NCI-H2196 treated with DMSO at 0.1 percent for 48 hours (cell line): ENCODE measurements at regions not wholly inside any gene's neighbourhood (a gene's known extent, or its start where the extent isn't known, plus 50 kb on each side); places are given as distances from the start of the nearest gene placed in this dataset.
"Not testable (repeated sequence)": the region's sequence is repeated elsewhere in the genome, so short reads cannot be mapped to it uniquely, and the experiment has no call there.

Source experiments
- DNase-seq: peaks from one replicate; lab custom pipeline; 2025; ENCODE audit not compliant: unreplicated experiment; lab: John Stamatoyannopoulos, UW

DNA sequence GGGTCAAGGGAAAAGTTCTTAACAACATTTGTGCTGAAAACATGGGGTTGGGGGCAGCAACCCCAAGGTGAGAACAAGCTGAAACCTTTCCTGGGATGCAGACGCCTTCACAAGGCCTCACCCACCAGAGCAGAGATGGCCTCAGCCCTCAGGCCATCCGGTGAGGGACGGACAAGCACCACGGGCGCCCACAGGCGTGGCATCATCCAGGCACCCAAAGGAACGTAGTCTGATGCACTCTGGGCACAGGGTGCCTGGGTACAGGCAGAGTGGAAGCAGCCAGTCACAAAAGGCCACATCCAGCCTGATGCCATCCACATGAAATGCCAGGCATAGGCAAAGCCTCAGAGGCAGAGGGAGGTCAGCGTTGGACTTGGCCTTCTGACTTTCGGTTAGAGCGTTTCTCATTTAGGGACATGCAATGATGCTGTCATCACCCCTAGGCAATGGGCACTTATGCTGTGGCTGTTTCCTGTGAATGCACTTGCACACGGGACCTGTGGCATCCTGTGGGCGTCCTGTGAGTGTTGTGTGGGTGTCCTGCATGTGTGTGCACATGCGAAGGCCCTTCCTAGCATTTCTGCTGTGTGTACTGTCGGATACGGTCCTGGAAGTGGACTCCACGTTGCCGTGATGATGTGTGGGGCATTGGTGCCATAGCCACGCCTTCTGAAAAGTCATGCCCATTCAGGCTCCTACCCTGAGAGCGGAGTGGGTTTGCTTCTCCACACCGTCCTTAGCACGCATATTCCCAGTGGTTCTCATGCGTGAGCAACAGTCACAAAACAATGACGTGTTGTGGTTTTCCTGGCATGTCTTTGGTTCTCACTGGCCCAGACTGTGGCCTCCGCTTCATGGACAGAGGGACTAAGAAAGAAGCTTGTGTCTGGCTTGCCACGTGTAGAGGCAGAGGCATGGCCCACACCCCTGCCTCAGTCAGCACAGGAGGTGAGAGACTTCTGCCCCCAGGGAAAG is 52.7 kb upstream of the ZNF469 start:
- no peak for DNase-seq

DNA sequence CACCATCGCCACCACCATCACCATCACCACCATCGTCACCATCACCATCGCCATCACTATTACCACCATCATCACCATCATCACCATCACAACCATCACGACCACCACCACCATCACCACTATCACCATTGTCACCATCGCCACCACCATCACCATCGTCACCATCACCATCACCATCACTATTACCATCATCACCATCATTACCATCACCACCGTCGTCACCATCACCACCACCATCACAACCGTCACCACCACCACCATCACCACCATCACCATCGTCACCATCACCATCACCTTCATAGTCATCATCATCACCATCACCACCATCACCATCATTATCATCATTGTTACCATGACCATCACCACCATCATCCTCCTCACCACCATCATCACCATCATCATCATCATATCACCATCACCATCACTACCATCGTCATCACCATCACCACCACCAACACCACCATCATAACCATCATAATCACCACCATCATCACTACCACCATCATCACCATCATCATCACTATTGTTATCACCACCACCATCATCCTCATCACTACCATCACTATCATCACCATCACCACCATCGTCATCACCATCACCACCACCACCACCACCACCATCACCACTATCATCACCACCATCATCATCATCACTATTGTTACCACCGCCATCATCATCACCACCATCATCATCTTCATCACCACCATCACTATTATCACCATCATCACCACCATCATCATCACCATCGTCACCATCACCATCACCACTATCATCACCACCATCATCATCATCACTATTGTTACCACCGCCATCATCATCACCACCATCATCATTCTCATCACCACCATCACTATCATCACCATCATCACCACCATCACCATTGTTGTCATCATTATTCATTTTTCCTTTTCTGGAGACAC is 51.5 kb upstream of the ZNF469 start:
- DNase-seq = no peak

DNA sequence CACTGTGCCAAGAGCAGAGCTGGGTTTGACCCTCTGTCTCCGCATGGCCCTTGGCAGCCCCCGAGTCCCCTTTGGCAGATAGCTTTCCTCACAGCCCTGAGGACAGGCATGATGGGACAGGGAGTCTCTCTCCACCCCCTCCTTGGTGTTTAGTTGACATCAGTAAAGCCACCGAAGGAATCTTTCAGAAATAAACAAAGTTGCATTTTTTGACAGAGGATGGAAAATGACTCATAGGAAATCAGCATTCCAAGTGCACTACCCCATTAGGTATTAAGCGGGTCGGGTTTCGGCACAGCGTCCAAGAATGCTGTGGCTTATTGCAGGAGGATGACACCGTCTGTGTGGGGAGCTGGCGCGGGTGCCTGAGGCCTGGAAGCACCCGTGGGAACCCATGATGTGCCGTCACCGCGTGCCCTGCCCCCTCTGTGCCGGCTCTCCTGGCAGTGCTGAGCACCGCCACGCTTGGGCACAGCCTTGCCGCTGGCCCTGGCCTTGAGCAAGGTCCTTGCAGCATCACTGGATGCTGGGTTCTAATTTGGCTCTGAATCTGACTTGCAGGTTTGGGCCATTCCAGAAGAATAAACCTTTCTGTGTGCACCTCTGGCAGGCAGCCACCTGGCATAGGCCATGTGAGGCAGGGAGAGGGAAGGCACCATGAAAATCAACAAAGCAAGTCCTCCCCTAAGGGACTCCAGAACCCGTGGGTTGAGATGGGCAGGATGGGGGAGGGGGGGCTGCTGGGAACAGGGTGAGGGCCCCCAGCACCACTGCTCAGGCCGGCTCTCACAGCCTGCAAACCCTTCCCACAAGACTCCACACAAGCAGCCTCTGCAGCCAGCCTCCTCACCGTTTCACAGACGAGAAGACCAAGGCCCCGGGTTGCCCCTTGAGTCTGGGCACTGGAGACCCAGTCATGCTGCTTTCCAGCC is 50.5 kb upstream of the ZNF469 start:
- DNase-seq = no peak

DNA sequence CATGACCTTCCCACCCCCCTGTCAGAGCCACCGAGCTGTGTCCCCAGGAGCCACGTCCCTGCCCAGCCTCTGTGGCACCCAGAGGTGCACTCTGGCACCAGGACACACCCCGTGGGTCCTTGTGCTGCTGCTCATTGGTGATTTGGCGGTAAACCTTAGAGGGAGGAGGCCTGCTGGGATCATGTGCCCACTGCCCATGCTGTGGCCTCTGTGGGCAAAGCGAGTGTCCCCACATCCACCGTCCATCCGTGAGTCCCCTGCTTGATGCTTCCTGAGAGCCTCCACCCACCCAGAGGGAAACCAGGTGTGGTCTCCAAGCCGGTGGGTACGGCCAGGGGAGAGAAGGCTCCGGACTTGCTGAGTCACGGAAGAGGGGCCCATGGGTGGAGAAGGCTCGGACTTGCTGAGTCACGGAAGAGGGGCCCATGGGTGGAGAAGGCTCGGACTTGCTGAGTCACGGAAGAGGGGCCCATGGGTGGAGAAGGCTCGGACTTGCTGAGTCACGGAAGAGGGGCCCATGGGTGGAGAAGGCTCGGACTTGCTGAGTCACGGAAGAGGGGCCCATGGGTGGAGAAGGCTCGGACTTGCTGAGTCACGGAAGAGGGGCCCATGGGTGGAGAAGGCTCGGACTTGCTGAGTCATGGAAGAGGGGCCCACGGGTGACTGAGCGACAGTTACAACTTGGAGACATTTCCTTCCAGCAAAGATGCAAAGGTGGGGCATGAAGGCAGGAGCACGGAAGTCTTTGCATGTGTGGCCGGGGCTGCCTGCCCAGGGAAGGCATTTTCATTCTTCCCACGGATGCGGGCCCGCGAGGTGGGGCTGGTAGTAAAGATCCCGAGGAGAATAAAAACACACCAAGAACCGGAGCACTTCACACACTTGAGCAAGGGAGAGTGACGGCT is 49.6 kb upstream of the ZNF469 start:
- DNase-seq = not testable (repeated sequence)
